Loucy (cell line): ENCODE measurements at regions not wholly inside any gene's neighbourhood (a gene's known extent, or its start where the extent isn't known, plus 50 kb on each side); places are given as distances from the start of the nearest gene placed in this dataset.

Experiments
- H2AFZ ChIP-seq: fragments of 200-600 bp; sonication (generic); 2 replicates; pipeline ENCODE4 v1.6.0; 2016; ENCODE audit warnings: antibody characterized with exemption, mild to moderate bottlenecking, low read length, moderate library complexity
- H3F3A ChIP-seq: fragments of 200-600 bp; 2 replicates; pipeline ENCODE4 v1.6.0; 2016; ENCODE audit warnings: antibody characterized with exemption, low read depth, mild to moderate bottlenecking
- H3K27me3 ChIP-seq: fragments of 200-600 bp; sonication (generic); 2 replicates; pipeline ENCODE4 v1.6.1; 2014; ENCODE audit warnings: low read length, mild to moderate bottlenecking; ENCODE audit not compliant: insufficient read depth, poor library complexity, severe bottlenecking
- H3K36me3 ChIP-seq: fragments of 200-600 bp; sonication (generic); 2 replicates; pipeline ENCODE4 v1.6.1; 2016; ENCODE audit warnings: low read length; ENCODE audit not compliant: insufficient read depth
- H3K4me1 ChIP-seq: fragments of 200-600 bp; sonication (generic); 2 replicates; pipeline ENCODE4 v1.5.1; 2014; ENCODE audit warnings: low read length, mild to moderate bottlenecking; ENCODE audit not compliant: insufficient read depth, poor library complexity, severe bottlenecking
- H3K4me2 ChIP-seq: fragments of 200-600 bp; sonication (generic); 2 replicates; pipeline ENCODE4 v1.6.0; 2014; ENCODE audit warnings: antibody characterized with exemption, low read length, low read depth, mild to moderate bottlenecking; ENCODE audit not compliant: poor library complexity, severe bottlenecking
- H3K4me3 ChIP-seq: fragments of 200-600 bp; sonication (generic); 2 replicates; pipeline ENCODE4 v1.5.1; 2014; ENCODE audit warnings: low read length, mild to moderate bottlenecking, mixed read lengths; ENCODE audit not compliant: poor library complexity, severe bottlenecking
- H3K79me2 ChIP-seq: fragments of 200-600 bp; sonication (generic); 2 replicates; pipeline ENCODE4 v1.6.1; 2014; ENCODE audit warnings: low read length; ENCODE audit not compliant: insufficient read depth
- H3K9ac ChIP-seq: fragments of 200-600 bp; sonication (generic); 2 replicates; pipeline ENCODE4 v1.6.0; 2014; ENCODE audit warnings: mild to moderate bottlenecking, low read depth, low read length, moderate library complexity; ENCODE audit not compliant: poor library complexity, severe bottlenecking
- H3K9me2 ChIP-seq: fragments of 200-600 bp; sonication (generic); replicated peaks from 2 replicates; pipeline ENCODE4 v1.6.1; 2016; ENCODE audit warnings: low read depth, low read length, mixed read lengths
- H3K9me3 ChIP-seq: fragments of 200-600 bp; sonication (generic); 2 replicates; pipeline ENCODE4 v1.6.1; 2014; ENCODE audit warnings: mild to moderate bottlenecking, antibody characterized with exemption, low read length, low read depth; ENCODE audit not compliant: insufficient read depth
- H4K20me1 ChIP-seq: fragments of 200-600 bp; sonication (generic); 2 replicates; pipeline ENCODE4 v1.6.0; 2014; ENCODE audit warnings: antibody characterized with exemption, low read length, mild to moderate bottlenecking; ENCODE audit not compliant: insufficient read depth, poor library complexity, severe bottlenecking
- CTCF ChIP-seq: fragments of 200-600 bp; sonication (generic); conservative IDR thresholded peaks from 2 replicates; pipeline ENCODE4 v1.5.1; 2014; ENCODE audit warnings: mild to moderate bottlenecking, antibody characterized with exemption, low read length
- EZH2phosphoT487 ChIP-seq: fragments of 200-600 bp; IDR thresholded peaks from 2 replicates; pipeline ENCODE4 v1.6.1; 2018; ENCODE audit warnings: antibody characterized with exemption, mild to moderate bottlenecking, moderate library complexity, borderline replicate concordance

GRCh38 chr1:234724516-234725176 lies 114.7 kb upstream of the IRF2BP2 start:
- Histone ChIP-seq H3K9me3 (no peaks in the 10 kb centered on the region), H3K4me3 (peak overlapping the region; percentile 70), H3F3A (peaks cover 36% of the 10 kb centered on the region), H3K4me1 (peaks cover 96% of the 10 kb centered on the region), H3K27me3 (no peaks in the 10 kb centered on the region), H3K9ac (peak overlapping the region; percentile 98), H3K9me2 (no peaks in the 10 kb centered on the region), H3K79me2 (peaks cover 9% of the 10 kb centered on the region; the same call in 1 of the 2 replicates), H3K36me3 (no peaks in the 10 kb centered on the region), H4K20me1 (no peaks in the 10 kb centered on the region), H3K4me2 (peak overlapping the region; percentile 91), H2AFZ (no peak overlapping the region)
- no peak for TF ChIP-seq EZH2phosphoT487

GRCh38 chr1:234722904-234723720 lies 113.1 kb upstream of the IRF2BP2 start:
- peak overlapping the region; percentile 70 for H3K4me3 ChIP-seq
- peaks cover 96% of the 10 kb centered on the region for H3K4me1 ChIP-seq
- H3K4me2 ChIP-seq: peak overlapping the region; percentile 91
- H3K9me3 ChIP-seq: no peaks in the 10 kb centered on the region
- H3K36me3 ChIP-seq: no peaks in the 10 kb centered on the region
- H3K9me2 ChIP-seq: no peaks in the 10 kb centered on the region
- H4K20me1 ChIP-seq: no peaks in the 10 kb centered on the region
- H3K9ac ChIP-seq: peak overlapping the region; percentile 98
- peaks cover 36% of the 10 kb centered on the region for H3F3A ChIP-seq
- no peak overlapping the region for H2AFZ ChIP-seq
- H3K79me2 ChIP-seq: peaks cover 9% of the 10 kb centered on the region; the same call in 1 of the 2 replicates
- H3K27me3 ChIP-seq: no peaks in the 10 kb centered on the region
- no peak for TF ChIP-seq CTCF
- TF ChIP-seq EZH2phosphoT487: no peak

DNA sequence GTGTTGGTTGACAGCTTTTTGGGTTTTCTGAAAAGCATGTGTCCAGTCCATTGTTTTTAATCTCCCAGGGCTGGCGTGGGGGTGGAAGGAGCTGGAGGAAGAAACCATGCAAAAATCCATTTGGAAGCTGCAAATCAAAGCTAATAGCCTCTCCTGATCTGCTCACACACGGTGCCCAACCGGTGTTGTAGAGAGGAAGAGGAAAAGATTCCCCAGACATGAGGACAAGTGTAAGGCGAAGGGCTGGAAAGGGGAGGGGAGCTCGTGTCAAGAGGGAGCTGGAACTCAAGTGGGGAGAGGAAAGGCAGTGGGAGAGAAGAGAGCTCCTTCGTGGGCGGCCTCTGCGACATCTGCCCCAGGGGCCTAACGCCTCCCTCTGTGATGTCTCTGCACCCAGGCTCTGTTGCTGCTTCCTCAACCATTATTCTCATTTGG lies 112.3 kb upstream of the IRF2BP2 start:
- Histone ChIP-seq H4K20me1 (no peaks in the 10 kb centered on the region), H3K4me3 (no peak overlapping the region), H2AFZ (no peak overlapping the region), H3K79me2 (peaks cover 9% of the 10 kb centered on the region; the same call in 1 of the 2 replicates), H3K4me1 (peaks cover 96% of the 10 kb centered on the region), H3K9ac (peak overlapping the region; percentile 98), H3K9me2 (no peaks in the 10 kb centered on the region), H3K4me2 (peak overlapping the region; percentile 20), H3K27me3 (no peaks in the 10 kb centered on the region), H3K36me3 (no peaks in the 10 kb centered on the region), H3K9me3 (no peaks in the 10 kb centered on the region), H3F3A (peaks cover 36% of the 10 kb centered on the region)
- TF ChIP-seq EZH2phosphoT487 (no peak), CTCF (no peak)
